SK-N-SH (cell line): ENCODE measurements at regions not wholly inside any gene's neighbourhood (a gene's known extent, or its start where the extent isn't known, plus 50 kb on each side); places are given as distances from the start of the nearest gene placed in this dataset.

Experiments used
- CTCF ChIP-seq: fragments of 200-600 bp; sonication (generic); IDR thresholded peaks from 2 replicates; pipeline ENCODE4 v1.6.1; 2017; ENCODE audit warnings: antibody characterized with exemption, mild to moderate bottlenecking, moderate library complexity
- FOXJ3 ChIP-seq: sonication (generic); formaldehyde crosslinking; IDR thresholded peaks from 2 replicates; pipeline ENCODE4 v1.5.1; 2020; ENCODE audit warnings: mild to moderate bottlenecking, missing genetic modification reagents
- JUND ChIP-seq: IDR thresholded peaks from 2 replicates; pipeline ENCODE4 v1.4.0; 2012
- MAX ChIP-seq: IDR thresholded peaks from 2 replicates; pipeline ENCODE4 v1.4.0; 2012; ENCODE audit warnings: low read depth
- MXI1 ChIP-seq: IDR thresholded peaks from 2 replicates; pipeline ENCODE4 v1.6.1; 2012; ENCODE audit warnings: mild to moderate bottlenecking, low read depth, low read length, improper control_type of control experiment
- NRF1 ChIP-seq: IDR thresholded peaks from 2 replicates; pipeline ENCODE4 v1.6.1; 2012; ENCODE audit warnings: low read depth, mild to moderate bottlenecking, low read length
- RAD21 ChIP-seq: IDR thresholded peaks from 2 replicates; pipeline ENCODE4 v1.6.1; 2012; ENCODE audit warnings: mild to moderate bottlenecking, low read length
- RFX5 ChIP-seq: IDR thresholded peaks from 2 replicates; pipeline ENCODE4 v1.6.1; 2012; ENCODE audit warnings: mild to moderate bottlenecking, improper control_type of control experiment, low read length
- SIN3A ChIP-seq: IDR thresholded peaks from 2 replicates; pipeline ENCODE4 v1.6.1; 2012; ENCODE audit warnings: low read depth, mild to moderate bottlenecking, low read length, moderate library complexity, borderline replicate concordance
- SMC3 ChIP-seq: IDR thresholded peaks from 2 replicates; pipeline ENCODE4 v1.6.1; 2012; ENCODE audit warnings: low read depth, low read length, improper control_type of control experiment
- TCF12 ChIP-seq: IDR thresholded peaks from 2 replicates; pipeline ENCODE4 v1.4.0; 2012

GRCh38 chr20:56816349-56816748 is 187.2 kb downstream of the TFAP2C start:
- TF ChIP-seq CTCF (no peak), TCF12 (no peak), RFX5 (no peak), FOXJ3 (CRISPR knock-in tag) (no peak), JUND (no peak), RAD21 (no peak), NRF1 (no peak), MXI1 (no peak), MAX (no peak), SIN3A (no peak), SMC3 (no peak)
